Hematopoietic multipotent progenitor cell treated with erythropoietin and hydrocortisone succinate and interleukin-3 and kit ligand, for 17 days (in vitro differentiated cells): ENCODE measurements at regions not wholly inside any gene's neighbourhood (a gene's known extent, or its start where the extent isn't known, plus 50 kb on each side); places are given as distances from the start of the nearest gene placed in this dataset.
"Not testable (repeated sequence)": the region's sequence is repeated elsewhere in the genome, so short reads cannot be mapped to it uniquely, and the experiment has no call there.

Experiments used
- DNase-seq: peaks from one replicate; pipeline ENCODE4 v3.0.0-alpha.2; 2015; ENCODE audit warnings: low spot score

DNA sequence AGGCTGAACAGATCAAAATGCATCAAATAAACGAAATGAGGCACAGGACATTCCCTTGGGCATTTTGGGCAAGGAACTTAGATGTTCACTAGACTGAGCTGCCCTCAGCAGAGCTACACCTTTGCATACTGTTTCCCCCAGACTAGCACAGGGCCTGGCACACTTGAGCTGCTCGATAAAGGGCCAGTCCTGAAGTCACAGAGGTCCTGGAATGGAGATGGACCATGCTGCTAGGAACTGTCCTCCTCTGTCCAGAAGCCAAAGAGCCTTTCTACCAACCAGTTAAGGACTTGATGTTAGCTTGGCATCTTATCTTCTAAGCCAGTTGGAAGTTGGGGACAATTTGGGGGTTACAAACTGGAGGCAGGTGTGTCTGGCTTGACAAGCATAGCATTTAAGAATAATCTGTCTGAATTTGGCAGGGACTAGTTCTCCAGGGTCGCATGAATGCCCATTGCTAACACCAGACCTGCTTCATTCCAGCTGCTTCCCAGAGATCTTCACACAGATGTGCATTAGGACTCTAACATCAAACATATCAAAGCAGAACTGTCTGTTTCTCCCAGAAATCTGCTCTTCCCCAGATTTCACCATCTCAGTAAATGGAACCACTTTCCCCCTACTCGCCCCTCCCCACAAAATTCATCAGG is 152.2 kb upstream of the PDE1C start:
- DNase-seq = no peak

DNA sequence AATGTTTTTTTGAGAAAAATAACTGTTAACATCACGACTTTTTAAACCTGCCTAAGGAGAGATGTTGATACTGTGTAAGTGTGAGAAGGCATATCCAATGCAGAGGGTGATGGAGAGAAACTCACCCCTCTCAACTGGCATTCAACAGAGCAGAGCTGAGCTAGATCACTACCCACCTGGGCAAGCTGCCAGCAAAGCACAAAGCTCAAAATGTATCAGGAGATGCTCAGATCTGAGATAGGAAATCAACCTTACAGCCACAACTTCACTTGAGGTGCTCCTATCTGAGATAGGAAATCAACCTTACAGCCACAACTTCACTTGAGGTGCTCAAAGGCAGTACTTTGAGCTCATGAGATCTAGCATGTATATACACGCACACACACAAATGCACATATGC is 151.5 kb upstream of the PDE1C start:
- no peak for DNase-seq

DNA sequence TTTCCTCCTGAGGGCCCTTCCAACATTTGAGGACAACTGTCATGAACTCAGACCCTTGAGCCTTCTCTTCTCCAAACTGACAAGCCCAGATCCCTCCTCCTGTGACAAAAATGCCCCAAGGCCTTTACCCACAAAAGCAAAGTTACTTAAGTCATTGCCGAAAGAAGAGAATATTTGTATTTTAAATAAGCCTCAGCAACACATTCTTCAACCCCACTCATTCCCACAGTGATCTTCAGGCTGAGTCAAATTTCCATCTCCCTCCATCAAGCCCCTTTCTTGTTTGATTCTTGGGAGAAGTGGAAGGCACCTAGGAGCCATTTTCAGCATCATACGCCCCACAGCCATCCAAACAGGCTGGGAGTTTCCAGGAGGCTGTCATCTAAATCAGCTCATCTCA is 150.8 kb upstream of the PDE1C start:
- DNase-seq = no peak

DNA sequence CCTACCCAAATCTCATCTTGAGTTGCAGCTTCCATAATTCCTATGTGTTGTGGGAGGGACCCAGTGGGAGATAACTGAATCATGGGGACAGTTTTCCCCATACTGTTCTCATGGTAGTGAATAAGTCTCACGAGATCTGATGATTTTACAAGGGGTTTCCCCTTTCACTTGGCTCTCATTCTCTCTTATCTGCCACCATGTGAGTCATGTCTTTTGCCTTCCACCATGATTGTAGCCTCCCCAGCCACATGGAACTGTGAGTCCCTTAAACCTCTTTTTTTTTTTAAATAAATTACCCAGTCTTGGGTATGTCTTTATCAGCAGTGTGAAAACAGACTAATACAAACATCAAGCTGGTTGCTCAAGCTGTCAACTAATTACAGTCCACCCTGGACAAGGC is 149.6 kb upstream of the PDE1C start:
- DNase-seq = not testable (repeated sequence)

DNA sequence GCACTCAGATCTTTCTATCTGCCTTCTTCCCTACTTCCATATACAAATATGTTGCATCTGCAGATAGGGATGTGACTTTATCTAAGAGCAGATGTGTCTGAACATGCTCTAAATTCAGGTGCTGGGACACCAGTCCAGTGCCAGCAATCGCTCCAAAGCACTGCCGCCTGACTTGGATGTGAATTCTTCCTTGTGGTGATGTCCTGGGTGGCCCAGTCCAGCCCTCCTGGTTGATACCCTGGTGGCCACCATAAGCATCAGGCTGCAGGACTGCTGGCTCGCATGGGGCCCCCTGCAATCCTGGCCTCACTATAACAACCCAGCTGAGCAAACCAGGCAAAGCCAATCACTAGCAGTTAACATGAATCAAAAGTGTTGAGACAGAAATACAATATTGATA is 149.2 kb upstream of the PDE1C start:
- no peak for DNase-seq

DNA sequence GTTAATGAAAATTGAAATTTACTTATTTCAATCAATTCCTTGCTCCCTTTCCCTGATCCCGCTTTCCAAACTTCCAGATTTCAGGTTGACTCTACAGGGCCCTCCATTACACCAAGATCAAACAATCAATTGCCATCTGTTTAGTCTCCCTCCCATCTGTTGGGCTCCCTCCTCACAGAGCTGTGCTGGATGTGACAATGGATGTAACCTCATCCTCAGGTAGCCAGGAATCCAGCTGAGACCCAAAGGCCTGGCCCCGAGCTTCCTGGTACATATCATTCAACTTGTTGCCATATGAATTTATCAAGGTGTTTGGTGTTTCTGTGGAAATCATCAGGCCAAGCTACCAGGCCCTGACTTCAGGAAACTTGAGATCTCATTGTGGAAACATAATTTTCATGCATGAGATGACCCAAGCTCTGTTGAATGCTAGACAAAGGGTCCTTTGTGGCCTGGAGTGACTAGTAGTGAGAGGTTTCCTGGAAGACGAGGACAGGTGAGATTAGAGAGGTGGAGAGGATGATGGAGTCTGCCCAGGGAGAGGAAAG is 148.6 kb upstream of the PDE1C start:
- DNase-seq = no peak

DNA sequence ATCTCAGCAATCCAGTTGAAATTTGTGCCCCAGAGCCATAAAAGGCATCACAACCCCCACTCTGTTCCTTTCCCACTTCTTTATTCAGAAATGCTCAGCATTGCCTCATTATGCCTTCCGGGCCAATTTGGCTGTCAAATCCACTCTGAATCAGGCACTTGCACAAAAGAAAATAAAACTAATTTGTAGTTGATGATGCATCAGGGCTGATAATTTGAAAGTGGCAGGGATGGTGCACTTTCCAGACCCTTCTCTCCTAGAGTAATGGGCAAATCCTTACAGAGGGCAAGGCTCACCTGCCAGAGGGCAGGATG is 147.9 kb upstream of the PDE1C start:
- DNase-seq = no peak

DNA sequence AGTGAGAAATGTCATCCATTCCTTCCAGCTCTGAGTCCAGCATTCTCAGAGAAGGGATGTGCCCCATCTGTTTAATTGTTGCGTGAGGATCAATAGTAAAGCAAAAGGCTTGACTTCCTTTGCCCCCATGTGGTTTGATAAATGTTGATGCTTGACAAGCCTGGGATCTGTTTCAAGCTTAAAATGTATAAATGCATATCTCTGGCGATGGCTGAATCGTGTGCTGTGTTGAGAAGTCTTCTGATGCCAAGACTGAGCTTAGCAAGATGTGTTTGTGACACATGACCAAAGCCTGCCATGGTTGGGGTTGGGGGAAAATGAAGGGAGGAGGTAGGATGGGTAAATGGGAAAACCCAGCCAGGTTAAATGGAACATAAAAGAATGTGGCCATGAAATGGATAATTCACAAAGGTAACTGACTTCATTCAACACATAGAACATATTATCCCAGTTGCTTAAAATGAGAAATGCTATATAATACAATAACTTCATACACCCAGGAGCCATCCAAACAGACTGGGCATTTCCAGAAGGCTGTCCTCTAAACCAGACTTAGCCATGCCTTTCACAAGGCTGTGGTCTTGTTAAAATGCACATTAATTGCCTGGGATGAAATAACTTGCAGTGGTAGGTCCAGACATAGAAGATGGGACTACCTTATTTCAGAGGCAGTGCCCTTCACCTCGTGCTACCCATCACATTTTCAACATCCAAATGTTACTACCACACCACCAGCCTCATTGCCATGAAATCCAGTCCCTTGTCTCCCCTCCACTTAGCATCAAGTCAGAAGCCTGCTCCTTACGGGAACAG is 147.3 kb upstream of the PDE1C start:
- no peak for DNase-seq

DNA sequence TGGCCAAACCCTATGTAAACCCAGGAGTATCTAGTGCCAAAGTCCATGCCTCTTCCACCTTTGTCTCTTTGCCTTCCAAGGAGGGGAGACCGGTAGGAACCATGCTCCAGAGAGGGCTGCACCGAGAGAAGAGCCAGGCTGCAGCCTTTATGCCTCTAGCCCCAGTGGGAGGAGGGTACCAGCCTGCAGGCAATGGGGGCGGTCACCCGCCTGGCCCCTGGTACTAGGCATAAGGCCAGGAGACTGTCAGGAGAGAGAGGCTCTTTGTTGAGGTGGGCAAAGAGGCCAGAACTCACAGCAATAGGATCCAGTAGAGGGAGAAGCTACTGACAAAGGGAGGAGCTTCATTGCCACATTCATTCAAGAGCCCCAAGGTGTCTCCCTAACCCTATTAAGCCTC is 146.6 kb upstream of the PDE1C start:
- DNase-seq = no peak

DNA sequence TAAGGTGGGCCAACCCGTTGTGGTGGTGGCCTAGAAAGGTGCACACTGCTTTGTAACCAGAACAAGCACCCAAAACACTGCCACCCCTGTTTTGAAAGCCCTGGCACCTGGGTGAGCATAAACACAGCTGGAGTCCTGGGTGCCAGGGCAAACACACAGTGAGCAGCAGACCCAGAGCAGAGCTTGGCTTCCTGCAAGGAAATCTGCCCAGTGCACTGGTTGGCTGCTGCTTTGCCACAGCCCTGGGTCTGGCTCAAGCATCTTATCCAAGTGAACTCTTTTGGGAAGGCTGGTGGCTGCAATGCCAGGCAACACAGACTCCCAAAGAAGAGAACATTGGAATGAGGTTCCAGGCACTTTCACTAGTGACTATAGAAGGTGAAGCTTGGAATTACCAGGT is 145.5 kb upstream of the PDE1C start:
- no peak for DNase-seq

DNA sequence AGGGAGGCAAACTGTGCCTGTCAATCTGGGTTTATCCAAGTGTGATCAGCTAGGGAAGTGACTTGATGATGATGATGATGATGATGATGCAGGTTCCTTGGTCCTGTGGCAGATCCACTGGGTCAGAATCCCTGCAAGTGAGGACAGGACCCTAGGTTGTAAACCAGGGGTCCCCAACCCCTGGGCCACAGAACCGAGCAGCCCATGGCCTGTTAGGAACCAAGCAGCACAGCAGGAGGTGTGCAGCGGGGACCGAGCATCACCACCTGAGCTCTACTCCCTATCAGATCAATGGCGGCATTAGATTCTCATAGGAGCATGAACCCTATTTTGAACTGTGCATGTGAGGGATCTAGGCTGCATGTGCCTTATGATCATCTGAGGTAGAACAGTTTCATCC is 144.7 kb upstream of the PDE1C start:
- no peak for DNase-seq

DNA sequence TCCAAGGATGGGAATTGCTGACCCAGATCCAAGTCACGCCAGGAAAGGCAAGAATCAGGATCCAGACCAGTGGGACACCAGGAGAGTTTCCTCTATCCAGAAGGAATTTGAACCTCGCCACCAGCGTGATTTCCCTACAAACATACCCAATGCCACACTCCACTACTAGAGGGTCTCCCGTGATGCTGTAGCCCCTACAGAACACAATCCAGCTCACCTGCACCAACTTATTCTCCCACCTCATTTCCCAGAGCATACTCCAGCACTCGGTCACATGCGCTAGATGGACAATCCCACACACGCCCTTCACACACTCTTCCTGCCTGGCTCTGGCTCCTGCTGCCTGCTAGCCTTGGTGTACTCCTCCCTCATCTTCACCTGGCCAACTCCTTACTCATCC is 142.1 kb upstream of the PDE1C start:
- no peak for DNase-seq

DNA sequence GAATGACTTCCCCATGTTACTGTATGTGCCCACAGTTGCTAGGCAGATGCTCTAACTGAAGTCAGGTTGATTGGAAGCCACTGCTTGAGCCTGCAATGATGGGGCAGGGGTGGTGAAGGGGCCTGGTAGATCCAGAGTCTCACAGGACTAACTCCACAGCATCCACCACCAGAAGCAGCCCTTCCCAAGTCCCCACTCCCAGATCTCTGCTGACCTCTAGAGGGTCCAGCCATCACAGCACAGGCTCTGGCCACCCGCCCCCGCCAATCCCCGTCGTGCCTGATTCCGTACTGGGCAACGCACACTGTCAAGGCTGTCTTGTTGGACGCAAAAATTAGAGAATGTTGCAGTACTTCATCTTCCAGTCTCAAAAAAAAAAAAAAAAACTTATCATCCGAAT is 136.8 kb upstream of the PDE1C start:
- no peak for DNase-seq

DNA sequence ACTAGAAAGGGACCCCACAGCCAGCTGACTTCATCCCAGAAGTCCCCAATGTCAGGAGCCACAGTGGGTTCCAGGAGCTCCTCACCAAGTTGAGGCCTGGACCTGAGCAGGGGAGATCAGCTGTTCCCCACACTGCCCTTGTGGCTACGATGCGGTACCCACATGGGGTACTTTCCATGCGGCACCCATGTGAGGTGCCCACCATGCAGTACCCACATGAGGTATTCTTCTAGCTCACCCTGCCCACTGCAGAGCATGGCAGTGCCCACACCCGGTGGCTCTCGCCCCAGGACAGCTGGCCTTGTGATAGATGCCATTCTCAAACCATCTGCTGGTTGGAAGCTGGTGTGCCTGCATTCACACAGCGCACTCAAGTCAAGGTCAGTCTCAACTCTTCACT is 136.3 kb upstream of the PDE1C start:
- DNase-seq = no peak

DNA sequence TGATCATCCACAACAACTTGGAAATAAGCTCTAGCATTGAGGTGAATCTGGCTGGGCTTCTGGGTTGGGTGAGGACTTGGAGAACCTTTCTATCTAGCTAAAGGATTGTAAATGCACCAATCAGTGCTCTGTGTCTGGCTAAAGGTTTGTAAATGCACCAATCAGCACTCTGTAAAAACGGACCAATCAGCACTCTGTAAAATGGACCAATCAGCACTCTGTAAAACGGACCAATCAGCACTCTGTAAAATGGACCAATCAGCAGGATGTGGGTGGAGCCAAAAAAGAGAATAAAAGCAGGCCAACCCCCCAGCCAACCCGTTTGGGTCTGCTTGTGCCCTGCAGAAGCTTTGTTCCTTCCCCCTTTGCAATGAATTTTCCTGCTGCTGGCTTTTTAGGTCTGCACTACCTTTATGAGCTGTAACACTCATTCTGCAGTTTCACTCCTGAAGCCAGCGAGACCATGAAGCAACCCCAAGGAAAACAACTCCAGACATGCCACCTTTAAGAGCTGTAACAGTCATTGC is 135.2 kb upstream of the PDE1C start:
- not testable (repeated sequence) for DNase-seq

DNA sequence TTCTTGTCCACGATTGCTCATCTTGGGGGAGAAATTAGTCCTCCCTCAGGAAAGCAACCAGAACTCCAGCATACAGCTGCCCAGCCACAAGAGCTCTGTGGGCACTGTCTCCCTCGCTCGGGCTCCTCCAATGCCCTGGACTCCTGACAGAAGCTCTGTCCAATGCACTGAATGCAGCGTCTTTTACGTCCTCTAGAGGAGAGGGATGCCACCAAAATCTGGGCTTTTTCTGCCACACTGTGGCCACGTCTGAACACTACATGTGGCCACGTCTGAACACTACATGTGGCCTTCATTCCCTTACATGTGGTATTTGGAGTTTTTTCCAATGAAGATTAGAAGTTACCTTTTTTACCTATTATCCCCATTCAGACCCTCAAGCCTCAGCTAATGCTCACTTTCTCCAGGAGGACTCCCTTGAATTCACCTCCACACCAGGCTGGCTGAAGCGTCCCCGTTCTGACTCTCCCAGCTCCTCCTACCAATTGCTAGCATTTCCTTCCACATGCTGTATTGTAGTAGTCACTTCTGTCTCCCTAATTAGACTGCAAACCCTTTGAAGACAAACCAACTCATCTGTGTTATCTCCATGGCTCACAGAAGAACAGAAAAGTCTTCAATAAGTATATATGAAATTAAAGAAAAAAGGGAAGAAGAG is 134.3 kb upstream of the PDE1C start:
- DNase-seq = no peak

DNA sequence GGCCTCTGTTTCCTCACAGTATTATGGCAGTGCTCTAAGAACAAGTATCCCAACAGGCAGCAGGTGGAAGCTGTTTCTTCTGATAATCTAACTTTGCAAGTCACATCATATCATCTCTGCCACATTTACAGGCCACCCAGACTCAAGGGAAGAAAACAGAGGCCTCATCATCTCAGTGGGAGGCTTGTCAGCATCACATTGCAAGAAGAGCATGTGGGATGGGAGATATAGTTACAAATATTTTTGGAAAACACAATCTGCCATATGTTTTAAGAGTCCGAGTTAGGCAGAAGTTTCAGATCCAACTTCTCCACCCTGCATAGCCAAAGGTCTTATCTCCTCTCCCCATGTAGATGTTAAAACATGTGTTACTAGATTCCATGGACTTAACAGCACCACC is 130.4 kb upstream of the PDE1C start:
- DNase-seq = no peak

DNA sequence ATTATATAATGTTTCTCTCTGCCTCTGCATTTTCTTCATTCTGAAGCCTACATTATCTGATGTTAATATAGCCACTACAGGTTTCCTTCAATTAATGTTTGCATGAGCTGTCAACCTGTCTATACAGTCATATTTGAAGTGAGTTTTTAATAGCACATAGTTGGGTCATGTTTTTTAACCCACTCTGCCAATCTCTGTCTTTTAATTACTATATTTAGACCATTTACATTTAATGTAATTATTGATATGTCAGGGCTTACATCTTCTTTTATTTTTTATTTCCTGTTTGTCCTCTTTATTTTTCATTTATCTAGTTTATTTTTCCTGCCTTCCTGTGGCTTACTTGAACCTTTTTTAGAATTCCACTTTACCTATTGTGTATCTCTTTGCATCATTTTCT is 124.3 kb upstream of the PDE1C start:
- no peak for DNase-seq

DNA sequence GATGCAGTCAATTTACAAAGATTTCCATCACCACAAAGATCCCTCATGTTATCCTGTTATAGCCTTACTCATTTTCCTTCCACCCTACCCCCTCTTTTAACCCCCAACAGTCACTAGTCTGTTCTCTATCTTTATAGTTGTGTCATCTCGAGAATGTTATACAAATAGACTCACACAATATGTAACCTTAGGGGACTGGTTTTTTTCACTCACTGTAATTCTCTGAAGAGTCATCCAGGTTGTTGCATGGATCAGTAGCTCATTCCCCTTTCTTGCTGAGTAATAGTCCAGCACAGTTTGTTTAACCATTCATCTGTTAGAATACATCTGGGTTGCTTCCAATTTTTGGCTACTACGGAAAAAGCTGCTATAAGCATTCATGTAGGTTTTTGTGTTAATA is 121.1 kb upstream of the PDE1C start:
- DNase-seq = no peak

DNA sequence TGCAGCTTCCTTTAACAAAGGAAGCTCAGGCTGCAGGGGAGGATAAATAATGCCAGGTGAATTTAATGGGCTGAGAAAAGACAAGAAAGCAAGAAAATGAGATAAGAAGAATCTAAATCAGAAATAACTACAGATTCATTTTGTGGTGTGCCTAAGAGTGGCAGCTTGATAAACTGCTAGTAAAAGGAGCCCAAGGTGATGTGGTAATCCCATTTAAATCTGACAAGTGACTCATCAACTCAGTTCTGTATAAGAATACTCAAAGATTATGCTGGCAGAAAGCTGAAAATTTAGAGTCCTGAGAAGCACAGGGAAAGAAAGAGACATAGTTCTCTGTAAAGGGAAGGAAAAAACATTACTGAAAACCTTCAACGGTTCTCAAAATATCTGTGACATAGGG is 109.4 kb upstream of the PDE1C start:
- DNase-seq = no peak

DNA sequence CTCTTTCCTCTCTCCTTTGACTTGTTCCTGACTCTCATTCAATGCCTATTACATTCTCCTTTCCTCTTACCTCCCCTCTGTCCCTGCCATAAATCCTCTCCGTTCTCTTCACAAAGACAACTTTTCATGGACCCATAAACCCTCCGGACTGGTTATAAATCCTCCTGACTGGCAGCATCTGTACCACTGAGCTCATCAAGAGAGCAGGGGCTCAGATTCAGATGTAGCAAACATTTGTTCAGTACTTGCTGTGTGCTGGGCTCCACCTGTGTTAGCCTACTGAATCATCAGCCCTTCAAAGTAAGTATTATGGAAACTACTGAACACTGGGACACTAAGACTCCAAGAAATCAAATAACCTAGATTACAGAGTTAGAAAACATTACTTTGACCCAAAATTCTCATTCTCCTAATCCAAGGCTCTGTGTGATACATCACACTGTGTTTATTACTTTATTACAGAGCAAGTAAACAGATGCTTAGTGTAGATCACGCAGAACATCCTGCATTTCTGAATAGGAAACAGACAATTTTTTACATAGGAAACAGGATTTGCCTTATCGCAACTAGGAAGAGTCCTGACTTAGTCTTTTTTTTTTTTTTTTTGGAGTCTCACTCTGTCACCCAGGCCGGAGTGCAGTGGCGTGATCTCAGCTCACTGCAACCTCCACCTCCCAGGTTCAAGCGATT is 108.6 kb upstream of the PDE1C start:
- DNase-seq = no peak

DNA sequence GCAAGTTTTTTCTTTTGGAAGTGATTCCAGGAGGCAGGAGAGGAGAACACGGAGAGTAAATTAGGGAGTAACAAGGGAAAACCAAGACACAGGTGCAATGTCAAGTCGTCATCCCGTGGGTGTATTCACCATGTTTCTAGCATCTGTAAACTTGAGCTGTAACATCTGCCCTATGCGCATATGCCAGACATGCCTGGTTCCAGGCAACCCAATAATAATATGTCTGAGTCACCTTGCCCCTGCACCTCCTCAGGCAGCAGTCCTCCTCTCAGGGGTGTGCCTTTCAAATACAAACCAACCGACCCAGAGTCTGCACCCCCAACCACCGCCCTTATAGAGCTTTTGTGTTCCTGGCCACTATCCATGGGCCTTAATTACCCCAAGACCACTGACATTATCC is 107.0 kb upstream of the PDE1C start:
- no peak for DNase-seq

DNA sequence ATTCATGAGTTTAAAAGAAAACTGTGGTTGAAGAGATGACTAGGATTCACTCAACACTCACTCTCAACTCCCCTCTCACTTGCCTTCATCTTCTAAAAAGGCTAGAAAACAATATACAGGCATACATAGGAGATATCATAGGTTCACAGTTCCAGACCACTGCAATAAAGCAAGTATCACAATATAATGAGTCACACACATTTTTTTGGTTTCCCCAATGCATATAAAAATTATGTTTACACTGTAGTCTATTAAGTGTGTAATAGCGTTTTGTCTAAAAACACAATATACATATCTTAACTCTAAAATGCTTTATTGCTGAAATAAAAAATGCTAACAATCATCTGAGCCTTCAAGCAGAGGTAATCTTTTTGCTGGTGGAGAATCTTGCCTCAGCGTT is 104.9 kb upstream of the PDE1C start:
- DNase-seq = no peak
